ENCODE measurements at regions not wholly inside any gene's neighbourhood (a gene's known extent, or its start where the extent isn't known, plus 50 kb on each side); places are given as distances from the start of the nearest gene placed in this dataset.
"Not testable (repeated sequence)": the region's sequence is repeated elsewhere in the genome, so short reads cannot be mapped to it uniquely, and the experiment has no call there.

- POLR2A ChIA-PET, H3K27ac Mint-ChIP-seq, DNase-seq, H3K36me3 Mint-ChIP-seq, H3K27me3 Mint-ChIP-seq, H3K9me3 Mint-ChIP-seq, H3K4me1 Mint-ChIP-seq, H3K4me3 Mint-ChIP-seq, ATAC-seq: not testable (repeated sequence)
Observed at GRCh38 chr20:16873124-16873523, 125.0 kb downstream of the OTOR start.

- POLR2A ChIA-PET: no interaction called here
- H3K27me3 Mint-ChIP-seq: peaks cover 0 to 9% (median 0%) of the 10 kb centered on the region in 5 donors
- H3K4me1 Mint-ChIP-seq: no peaks in the 10 kb centered on the region
- peaks cover 0 to 2% (median 0%) of the 10 kb centered on the region in 3 donors for H3K36me3 Mint-ChIP-seq
- no peak overlapping the region for H3K4me3 Mint-ChIP-seq
- peaks cover 0 to 6% (median 0%) of the 10 kb centered on the region in 9 donors for H3K9me3 Mint-ChIP-seq
- no peak overlapping the region for H3K27ac Mint-ChIP-seq
- DNase-seq (no peak), ATAC-seq (no peak)
Observed at GRCh38 chr20:16877053-16877554, 128.9 kb downstream of the OTOR start.

- Mint-ChIP-seq H3K4me1 (no peaks in the 10 kb centered on the region), H3K27me3 (peaks cover 0 to 18% (median 8%) of the 10 kb centered on the region in 5 donors), H3K27ac (no peak overlapping the region), H3K4me3 (no peak overlapping the region), H3K36me3 (peaks cover 0 to 5% (median 0%) of the 10 kb centered on the region in 3 donors), H3K9me3 (peaks cover 0 to 17% (median 2%) of the 10 kb centered on the region in 9 donors)
- ATAC-seq (no peak), DNase-seq (no peak)
- POLR2A ChIA-PET: no interaction called here
Observed at GRCh38 chr20:16885746-16886145, 137.6 kb downstream of the OTOR start.

- no peak for DNase-seq
- peaks cover 0 to 3% (median 0%) of the 10 kb centered on the region in 9 donors for H3K9me3 Mint-ChIP-seq
- no peaks in the 10 kb centered on the region for H3K4me1 Mint-ChIP-seq
- ATAC-seq: no peak
- POLR2A ChIA-PET: no interaction called here
- no peak overlapping the region for H3K27ac Mint-ChIP-seq
- H3K27me3 Mint-ChIP-seq: peaks cover 0 to 1% (median 0%) of the 10 kb centered on the region in 5 donors
- H3K36me3 Mint-ChIP-seq: no peaks in the 10 kb centered on the region
- no peak overlapping the region for H3K4me3 Mint-ChIP-seq
Observed at GRCh38 chr20:16898433-16898832, 150.3 kb downstream of the OTOR start.

- DNase-seq (no peak), ATAC-seq (no peak)
- Mint-ChIP-seq H3K27ac (no peak overlapping the region), H3K4me3 (no peak overlapping the region), H3K27me3 (peaks cover 0 to 4% (median 0%) of the 10 kb centered on the region in 5 donors), H3K4me1 (no peaks in the 10 kb centered on the region), H3K36me3 (no peaks in the 10 kb centered on the region), H3K9me3 (peaks cover 0 to 6% (median 2%) of the 10 kb centered on the region in 9 donors)
- POLR2A ChIA-PET: no interaction called here
Observed at GRCh38 chr20:16902662-16903061, 154.5 kb downstream of the OTOR start.

- no peak for DNase-seq
- Mint-ChIP-seq H3K27me3 (peaks cover 0 to 4% (median 0%) of the 10 kb centered on the region in 5 donors), H3K4me1 (no peaks in the 10 kb centered on the region), H3K9me3 (peaks cover 0 to 16% (median 10%) of the 10 kb centered on the region in 9 donors), H3K36me3 (no peaks in the 10 kb centered on the region), H3K4me3 (no peak overlapping the region), H3K27ac (no peak overlapping the region)
- POLR2A ChIA-PET: no interaction called here
- no peak for ATAC-seq
Observed at GRCh38 chr20:16904751-16905150, 156.6 kb downstream of the OTOR start.

- Mint-ChIP-seq H3K36me3 (no peaks in the 10 kb centered on the region), H3K4me3 (no peak overlapping the region), H3K27me3 (peaks cover 0 to 9% (median 6%) of the 10 kb centered on the region in 5 donors), H3K9me3 (peaks cover 0 to 21% (median 10%) of the 10 kb centered on the region in 9 donors), H3K27ac (no peak overlapping the region), H3K4me1 (no peaks in the 10 kb centered on the region)
- POLR2A ChIA-PET: no interaction called here
- ATAC-seq (no peak), DNase-seq (no peak)
Observed at GRCh38 chr20:16914277-16914676, 166.1 kb downstream of the OTOR start.

- H3K36me3 Mint-ChIP-seq: no peaks in the 10 kb centered on the region
- no peaks in the 10 kb centered on the region for H3K4me1 Mint-ChIP-seq
- H3K4me3 Mint-ChIP-seq: no peak overlapping the region
- ATAC-seq (no peak), DNase-seq (no peak)
- no peak overlapping the region for H3K27ac Mint-ChIP-seq
- H3K9me3 Mint-ChIP-seq: peaks cover 0 to 12% (median 5%) of the 10 kb centered on the region in 9 donors
- POLR2A ChIA-PET: no interaction called here
- H3K27me3 Mint-ChIP-seq: peaks cover 0 to 8% (median 3%) of the 10 kb centered on the region in 5 donors
Observed at GRCh38 chr20:16916165-16916564, 168.0 kb downstream of the OTOR start.

GRCh38 chr20:16917636-16918035 is 169.5 kb downstream of the OTOR start:
- POLR2A ChIA-PET: no interaction called here
- Mint-ChIP-seq H3K27me3 (peaks cover 0 to 8% (median 0%) of the 10 kb centered on the region in 5 donors), H3K27ac (no peak overlapping the region), H3K36me3 (no peaks in the 10 kb centered on the region), H3K9me3 (peaks cover 0 to 12% (median 0%) of the 10 kb centered on the region in 9 donors), H3K4me1 (no peaks in the 10 kb centered on the region), H3K4me3 (no peak overlapping the region)
- no peak for DNase-seq
- no peak for ATAC-seq

- no peak overlapping the region for H3K27ac Mint-ChIP-seq
- H3K27me3 Mint-ChIP-seq: peaks cover 0 to 8% (median 0%) of the 10 kb centered on the region in 5 donors
- no peak overlapping the region for H3K4me3 Mint-ChIP-seq
- DNase-seq (no peak), ATAC-seq (no peak)
- no peaks in the 10 kb centered on the region for H3K36me3 Mint-ChIP-seq
- no peaks in the 10 kb centered on the region for H3K4me1 Mint-ChIP-seq
- peaks cover 0 to 9% (median 0%) of the 10 kb centered on the region in 9 donors for H3K9me3 Mint-ChIP-seq
- POLR2A ChIA-PET: no interaction called here
Observed at GRCh38 chr20:16918366-16918765, 170.2 kb downstream of the OTOR start.

- DNase-seq (no peak), ATAC-seq (no peak)
- no peak overlapping the region for H3K27ac Mint-ChIP-seq
- peaks cover 0 to 6% (median 0%) of the 10 kb centered on the region in 9 donors for H3K9me3 Mint-ChIP-seq
- POLR2A ChIA-PET: no interaction called here
- H3K4me1 Mint-ChIP-seq: peaks cover 0 to 1% (median 0%) of the 10 kb centered on the region in 4 donors
- H3K36me3 Mint-ChIP-seq: no peaks in the 10 kb centered on the region
- H3K4me3 Mint-ChIP-seq: no peak overlapping the region
- peaks cover 0 to 9% (median 6%) of the 10 kb centered on the region in 5 donors for H3K27me3 Mint-ChIP-seq
Observed at GRCh38 chr20:16919841-16920240, 171.7 kb downstream of the OTOR start.

GRCh38 chr20:16922834-16923233 is 174.7 kb downstream of the OTOR start:
- Mint-ChIP-seq H3K36me3 (no peaks in the 10 kb centered on the region), H3K4me1 (peaks cover 0 to 2% (median 0%) of the 10 kb centered on the region in 4 donors), H3K9me3 (peaks cover 0 to 2% (median 0%) of the 10 kb centered on the region in 9 donors), H3K27ac (no peak overlapping the region), H3K27me3 (peaks cover 0 to 11% (median 0%) of the 10 kb centered on the region in 5 donors), H3K4me3 (no peak overlapping the region)
- DNase-seq (no peak), ATAC-seq (no peak)
- POLR2A ChIA-PET: no interaction called here

- H3K27ac Mint-ChIP-seq: no peak overlapping the region
Observed at GRCh38 chr20:16926626-16927430, 178.7 kb downstream of the OTOR start.

More at GRCh38 chr20:16926626-16927430, 178.7 kb downstream of the OTOR start:
- Mint-ChIP-seq H3K9me3 (peaks cover 0 to 6% (median 0%) of the 10 kb centered on the region in 9 donors), H3K4me3 (no peak overlapping the region), H3K27me3 (peaks cover 0 to 11% (median 2%) of the 10 kb centered on the region in 5 donors), H3K4me1 (peaks cover 0 to 2% (median 0%) of the 10 kb centered on the region in 4 donors), H3K36me3 (peaks cover 0 to 1% (median 0%) of the 10 kb centered on the region in 3 donors)
- ATAC-seq: no peak
- DNase-seq: no peak
- POLR2A ChIA-PET: no interaction called here

All from naive thymus-derived CD8-positive, alpha-beta T cell (primary cell).